BLaER1 treated with 17β-estradiol and CSF1 and Interleukin-3, amounts not matched to agents 10 nM and 100 nM (cell line): ENCODE measurements at regions not wholly inside any gene's neighbourhood (a gene's known extent, or its start where the extent isn't known, plus 50 kb on each side); places are given as distances from the start of the nearest gene placed in this dataset.
"Not testable (repeated sequence)": the region's sequence is repeated elsewhere in the genome, so short reads cannot be mapped to it uniquely, and the experiment has no call there.

Experiments
- H3K27ac ChIP-seq, 11 experiments: shearing (Covaris generic); formaldehyde crosslinking; 2 replicates each; pipeline ENCODE4 v1.8.1; 2022
- H3K27me3 ChIP-seq, 11 experiments: shearing (Covaris generic); formaldehyde crosslinking; 2 replicates each; pipeline ENCODE4 v1.8.1; 2022
- H3K36me3 ChIP-seq, 11 experiments: shearing (Covaris generic); formaldehyde crosslinking; 2 replicates each; pipeline ENCODE4 v1.8.1; 2022
- H3K4me1 ChIP-seq, 10 experiments: shearing (Covaris generic); formaldehyde crosslinking; 2 replicates each; pipeline ENCODE4 v1.8.1; 2022
- H3K4me2 ChIP-seq, 11 experiments: shearing (Covaris generic); formaldehyde crosslinking; 2 replicates each; pipeline ENCODE4 v1.8.1; 2022
- H3K4me3 ChIP-seq, 10 experiments: shearing (Covaris generic); formaldehyde crosslinking; 2 replicates each; pipeline ENCODE4 v1.8.1; 2022
- H3K9ac ChIP-seq, 11 experiments: shearing (Covaris generic); formaldehyde crosslinking; 2 replicates each; pipeline ENCODE4 v1.8.1; 2022
- H3K9me3 ChIP-seq, 11 experiments: shearing (Covaris generic); formaldehyde crosslinking; replicated peaks in 1 of 11; 2 replicates each; pipeline ENCODE4 v1.8.1; 2022
- H4K20me1 ChIP-seq, 11 experiments: shearing (Covaris generic); formaldehyde crosslinking; 2 replicates each; pipeline ENCODE4 v1.8.1; 2022
- Cebpa-rat ChIP-seq, 11 experiments: shearing (Covaris generic); IDR thresholded peaks; 2 replicates each; pipeline ENCODE4 v1.8.1; 2022

DNA sequence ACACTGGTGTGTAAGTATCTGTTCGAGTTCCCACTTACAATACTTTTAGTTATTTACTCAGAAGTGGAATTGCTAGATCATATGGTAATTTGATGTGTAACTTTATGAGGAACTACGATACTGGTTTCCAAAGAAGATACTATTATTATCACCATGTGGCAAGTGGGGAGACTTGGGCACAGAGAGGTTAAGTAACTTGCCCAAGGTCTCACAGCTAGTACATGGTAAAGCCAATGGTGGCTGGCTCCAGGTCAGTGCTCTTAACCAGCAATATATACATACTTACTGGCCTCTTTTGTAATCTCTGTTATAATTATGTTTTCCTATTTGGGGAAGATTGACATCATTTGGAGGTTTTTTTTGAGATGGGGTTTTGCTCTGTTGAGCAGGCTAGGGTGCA is 138.9 kb upstream of the HNRNPU start:
- Histone ChIP-seq H3K9ac (no peak overlapping the region), H3K36me3 (peaks cover 0 to 16% (median 0%) of the 10 kb centered on the region in 11 experiments; a peak in 4 of 22 replicates), H3K27me3 (no peaks in the 10 kb centered on the region), H4K20me1 (no peaks in the 10 kb centered on the region), H3K27ac (no peak overlapping the region), H3K4me3 (no peak overlapping the region), H3K4me2 (no peak overlapping the region), H3K4me1 (peaks cover 18 to 31% (median 23%) of the 10 kb centered on the region in 10 experiments), H3K9me3 (peaks cover 0 to 9% (median 0%) of the 10 kb centered on the region in 11 experiments; a peak in 1 of 22 replicates)
- no peak for TF ChIP-seq Cebpa-rat (IDR thresholded peaks at IDR 0.05)

GRCh38 chr1:245001252-245001651 is 136.9 kb upstream of the HNRNPU start:
- Histone ChIP-seq H3K4me3 (no peak overlapping the region), H3K36me3 (peaks cover 0 to 28% (median 3%) of the 10 kb centered on the region in 11 experiments; a peak in 9 of 22 replicates), H3K4me2 (peak overlapping the region in 8 of 11 experiments; percentile 34 to 65 (median 49); a peak in 14 of 22 replicates), H3K9me3 (peaks cover 0 to 20% (median 2%) of the 10 kb centered on the region in 11 experiments; a peak in 5 of 22 replicates), H3K27ac (peak overlapping the region in 2 of 11 experiments; percentile 9 to 37; a peak in 2 of 22 replicates), H4K20me1 (no peaks in the 10 kb centered on the region), H3K27me3 (no peaks in the 10 kb centered on the region), H3K9ac (no peak overlapping the region), H3K4me1 (peaks cover 13 to 30% (median 22%) of the 10 kb centered on the region in 10 experiments)
- TF ChIP-seq Cebpa-rat (IDR thresholded peaks at IDR 0.05), result no peak

DNA sequence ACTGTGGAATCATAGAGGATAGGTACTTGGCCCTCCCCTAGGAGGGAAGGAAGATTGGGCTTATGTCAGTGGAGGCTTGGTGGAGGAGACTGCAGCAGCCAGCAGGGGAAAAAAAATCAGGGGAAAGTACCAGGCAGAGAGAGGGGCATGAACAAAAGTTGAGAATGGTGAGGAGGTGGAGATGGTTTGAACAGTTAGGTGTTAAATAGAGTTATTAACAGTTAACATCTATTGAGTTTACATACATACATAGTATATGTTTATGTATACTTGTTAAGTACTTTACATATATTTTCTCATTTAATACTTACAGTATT is 136.5 kb upstream of the HNRNPU start:
- TF ChIP-seq Cebpa-rat (IDR thresholded peaks at IDR 0.05), result no peak
- Histone ChIP-seq H3K36me3 (peaks cover 0 to 32% (median 5%) of the 10 kb centered on the region in 11 experiments; a peak in 10 of 22 replicates), H3K9ac (no peak overlapping the region), H3K9me3 (peaks cover 0 to 24% (median 5%) of the 10 kb centered on the region in 11 experiments; a peak in 7 of 22 replicates), H4K20me1 (no peaks in the 10 kb centered on the region), H3K4me1 (peaks cover 9 to 25% (median 20%) of the 10 kb centered on the region in 10 experiments; a peak in 19 of 20 replicates), H3K4me3 (no peak overlapping the region), H3K27me3 (no peaks in the 10 kb centered on the region), H3K4me2 (peak overlapping the region; percentile 10 to 65 (median 41); a peak in 19 of 22 replicates), H3K27ac (peak overlapping the region in 1 of 11 experiments; percentile 45; a peak in 1 of 22 replicates)

- Histone ChIP-seq H3K4me2 (peak overlapping the region in 7 of 11 experiments; percentile 31 to 65 (median 41); a peak in 3 of 22 replicates), H3K9me3 (peaks cover 0 to 32% (median 10%) of the 10 kb centered on the region in 11 experiments; a peak in 8 of 22 replicates), H3K36me3 (peaks cover 0 to 44% (median 10%) of the 10 kb centered on the region in 11 experiments; a peak in 13 of 22 replicates), H3K4me1 (peaks cover 8 to 24% (median 20%) of the 10 kb centered on the region in 10 experiments; a peak in 19 of 20 replicates)
- not testable (repeated sequence) for H4K20me1 ChIP-seq, H3K27me3 ChIP-seq, H3K9ac ChIP-seq, H3K27ac ChIP-seq, H3K4me3 ChIP-seq
These were observed 135.3 kb upstream of the HNRNPU start for GRCh38 chr1:244999644-245000043.

DNA sequence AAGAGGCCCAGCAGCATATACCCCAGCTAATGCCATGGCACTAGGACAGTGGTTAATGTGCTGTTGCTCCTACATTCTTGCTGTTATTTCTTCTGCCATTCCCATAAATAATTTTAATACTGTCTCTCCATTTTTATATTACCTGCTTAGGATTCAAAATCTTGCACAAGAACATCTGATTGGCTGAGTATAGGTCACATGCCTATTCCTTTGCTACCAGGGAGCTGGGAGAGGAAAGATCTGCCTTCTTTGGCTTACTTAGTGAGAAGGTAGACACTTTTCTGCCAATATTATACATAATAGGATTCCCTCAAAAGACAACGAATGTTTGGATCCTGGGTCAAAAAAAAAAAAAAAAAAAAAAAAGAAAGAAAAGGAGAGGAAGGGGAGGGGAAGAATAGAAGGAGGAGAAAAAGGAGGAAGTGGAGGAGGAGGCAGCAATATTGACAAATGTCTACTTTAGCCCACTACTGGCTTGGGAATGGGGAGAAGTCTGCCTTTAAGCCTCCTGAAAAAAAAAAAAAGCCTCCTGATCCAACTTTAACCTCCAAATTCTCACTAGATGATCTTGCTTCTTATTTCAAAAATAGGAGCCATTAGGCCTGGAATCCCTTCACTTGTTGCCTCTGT is 134.5 kb upstream of the HNRNPU start:
- no peak overlapping the region for H3K4me3 ChIP-seq
- TF ChIP-seq Cebpa-rat (IDR thresholded peaks at IDR 0.05), result no peak
- no peak overlapping the region for H3K4me2 ChIP-seq
- peaks cover 0 to 48% (median 10%) of the 10 kb centered on the region in 11 experiments; a peak in 13 of 22 replicates for H3K36me3 ChIP-seq
- peaks cover 8 to 24% (median 20%) of the 10 kb centered on the region in 10 experiments; a peak in 19 of 20 replicates for H3K4me1 ChIP-seq
- H3K27ac ChIP-seq, result no peak overlapping the region
- no peaks in the 10 kb centered on the region for H4K20me1 ChIP-seq
- H3K9me3 ChIP-seq, result peaks cover 0 to 32% (median 10%) of the 10 kb centered on the region in 11 experiments; a peak in 8 of 22 replicates
- H3K9ac ChIP-seq, result no peak overlapping the region
- no peaks in the 10 kb centered on the region for H3K27me3 ChIP-seq

- peaks cover 0 to 42% (median 12%) of the 10 kb centered on the region in 11 experiments; a peak in 15 of 22 replicates for H3K36me3 ChIP-seq
- TF ChIP-seq Cebpa-rat (IDR thresholded peaks at IDR 0.05), result no peak
- H3K27me3 ChIP-seq, result no peaks in the 10 kb centered on the region
- H3K4me2 ChIP-seq, result no peak overlapping the region
- H4K20me1 ChIP-seq, result no peaks in the 10 kb centered on the region
- H3K9ac ChIP-seq, result no peak overlapping the region
- H3K4me3 ChIP-seq, result no peak overlapping the region
- H3K27ac ChIP-seq, result no peak overlapping the region
- peaks cover 7 to 13% (median 11%) of the 10 kb centered on the region in 10 experiments; a peak in 19 of 20 replicates for H3K4me1 ChIP-seq
- peaks cover 5 to 39% (median 16%) of the 10 kb centered on the region in 11 experiments; a peak in 20 of 22 replicates for H3K9me3 ChIP-seq
These were observed 131.5 kb upstream of the HNRNPU start for GRCh38 chr1:244995602-244996400.

GRCh38 chr1:244992833-244993232 is 128.5 kb upstream of the HNRNPU start:
- H3K4me3 ChIP-seq, result no peak overlapping the region
- H3K9me3 ChIP-seq, result peaks cover 5 to 32% (median 21%) of the 10 kb centered on the region in 11 experiments; a peak in 21 of 22 replicates
- no peak overlapping the region for H3K9ac ChIP-seq
- H3K27me3 ChIP-seq, result no peaks in the 10 kb centered on the region
- no peak for TF ChIP-seq Cebpa-rat (IDR thresholded peaks at IDR 0.05)
- H3K36me3 ChIP-seq, result peaks cover 0 to 55% (median 21%) of the 10 kb centered on the region in 11 experiments; a peak in 16 of 22 replicates
- H3K27ac ChIP-seq, result no peak overlapping the region
- no peaks in the 10 kb centered on the region for H4K20me1 ChIP-seq
- H3K4me1 ChIP-seq, result peaks cover 0 to 14% (median 9%) of the 10 kb centered on the region in 10 experiments; a peak in 10 of 20 replicates
- no peak overlapping the region for H3K4me2 ChIP-seq

GRCh38 chr1:244989813-244990212 is 125.5 kb upstream of the HNRNPU start:
- H3K27me3 ChIP-seq, result no peaks in the 10 kb centered on the region
- H3K27ac ChIP-seq, result no peak overlapping the region
- peaks cover 0 to 33% (median 11%) of the 10 kb centered on the region in 11 experiments; a peak in 12 of 22 replicates for H3K36me3 ChIP-seq
- peak overlapping the region in 6 of 11 experiments; percentile 12 to 52 (median 39); a peak in 7 of 22 replicates for H3K4me2 ChIP-seq
- peaks cover 5 to 14% (median 11%) of the 10 kb centered on the region in 11 experiments; a peak in 20 of 22 replicates for H3K9me3 ChIP-seq
- no peak overlapping the region for H3K9ac ChIP-seq
- no peaks in the 10 kb centered on the region for H4K20me1 ChIP-seq
- H3K4me1 ChIP-seq, result peaks cover 8 to 16% (median 11%) of the 10 kb centered on the region in 10 experiments; a peak in 17 of 20 replicates
- TF ChIP-seq Cebpa-rat (IDR thresholded peaks at IDR 0.05), result no peak
- no peak overlapping the region for H3K4me3 ChIP-seq
